Activated T-helper 1 cell treated with anti-CD3 and anti-CD28 coated beads, Interleukin-2, amount 50 U/mL, for 16 hours (primary cell): ENCODE measurements at regions not wholly inside any gene's neighbourhood (a gene's known extent, or its start where the extent isn't known, plus 50 kb on each side); places are given as distances from the start of the nearest gene placed in this dataset.

Source experiments
- DNase-seq, 2 donors: peaks; one replicate each; pipeline ENCODE4 v3.0.0-alpha.2; 2020; ENCODE audit warnings: low read depth in 1 of 2, low spot score in 1 of 2

DNA sequence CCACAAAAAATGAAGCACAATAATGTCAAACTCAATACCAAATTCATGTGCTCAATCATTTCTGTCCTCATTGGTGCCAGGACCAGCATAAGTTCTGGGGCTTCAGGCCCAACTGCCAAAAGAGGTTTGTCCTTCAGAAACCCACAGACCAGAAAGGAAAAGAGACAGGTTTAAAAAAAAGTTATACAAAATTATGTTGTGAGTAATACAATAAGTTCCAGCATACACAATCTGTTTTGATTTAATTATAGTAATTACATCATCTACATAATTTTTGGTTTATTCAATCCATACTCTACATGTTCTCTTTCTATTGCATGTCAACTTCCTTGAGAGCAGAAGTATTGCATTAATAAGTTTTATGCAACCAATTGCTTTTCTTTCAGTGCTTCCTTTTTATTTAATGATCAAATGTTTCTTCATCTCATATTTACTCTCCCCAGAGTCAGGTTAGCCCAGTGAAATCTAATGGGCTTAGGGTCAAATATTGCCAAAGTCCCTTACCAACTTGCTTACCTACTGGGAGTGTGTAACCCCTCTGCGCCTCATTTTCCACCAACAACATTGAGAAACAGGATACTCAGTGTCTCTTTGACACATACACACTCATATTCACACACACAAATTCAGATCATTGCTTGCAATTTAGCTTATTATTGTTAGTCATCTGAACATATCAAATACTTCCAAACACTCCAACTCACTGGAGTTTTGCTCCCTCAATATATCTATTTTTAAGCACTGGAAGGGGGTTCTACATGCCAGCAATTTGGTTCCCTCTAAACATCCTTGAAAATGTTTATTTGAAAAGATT is 424.4 kb upstream of the MARCKS start:
- no peak for DNase-seq

DNA sequence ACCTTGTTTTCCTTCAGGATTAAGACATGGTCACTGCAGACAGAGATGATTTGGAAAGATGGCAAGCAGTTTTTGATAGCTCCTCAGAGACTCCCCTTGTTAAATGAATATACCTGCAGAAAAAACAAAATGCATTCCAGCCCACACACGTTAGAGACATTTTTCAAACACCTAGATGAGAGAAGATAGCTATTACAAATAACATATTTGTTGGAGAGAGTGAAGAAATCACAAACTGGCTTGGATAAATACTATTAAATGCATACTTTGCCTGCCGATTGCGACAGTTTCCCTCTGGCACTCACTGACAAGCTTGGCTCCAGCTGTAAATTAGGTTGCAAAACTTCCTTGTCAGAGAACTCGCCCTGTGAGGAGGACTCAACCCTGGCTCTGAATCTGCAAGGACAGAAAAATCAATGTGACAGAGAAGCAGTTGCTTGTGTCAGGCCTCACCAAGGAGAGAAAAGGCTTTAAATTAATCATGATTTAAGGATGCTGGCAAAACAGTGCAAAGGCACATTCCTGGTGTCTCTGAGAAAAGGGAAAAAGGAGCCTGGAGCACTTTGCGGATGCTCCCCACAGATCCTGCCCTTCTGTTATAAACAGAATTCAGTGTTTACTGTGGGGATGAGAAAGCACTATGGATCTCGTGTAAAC is 423.7 kb upstream of the MARCKS start:
- DNase-seq: no peak

- DNase-seq: no peak
Measured at GRCh38 chr6:113434641-113435040, 422.5 kb upstream of the MARCKS start.

- DNase-seq: no peak
Measured at GRCh38 chr6:113437566-113437965, 419.6 kb upstream of the MARCKS start.

DNA sequence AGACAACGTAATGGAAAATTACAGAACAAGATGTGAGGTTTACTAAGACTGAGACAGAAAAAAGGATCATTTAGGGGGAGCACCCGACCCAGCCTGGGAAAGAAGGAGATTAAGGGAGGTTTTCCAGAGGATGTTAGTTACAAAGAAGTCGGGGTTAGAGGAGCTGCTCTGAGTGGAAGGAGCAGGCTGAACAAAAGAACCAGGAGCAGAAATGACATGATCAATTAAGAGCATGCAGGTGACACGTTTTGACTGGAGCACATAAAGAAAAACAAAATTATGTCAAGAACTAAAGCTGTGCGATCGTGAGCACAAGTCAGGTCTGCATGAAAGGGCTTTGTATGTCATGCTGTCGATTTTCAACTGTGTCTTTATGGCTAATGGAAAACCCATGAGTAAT is 417.3 kb upstream of the MARCKS start:
- DNase-seq: no peak

DNA sequence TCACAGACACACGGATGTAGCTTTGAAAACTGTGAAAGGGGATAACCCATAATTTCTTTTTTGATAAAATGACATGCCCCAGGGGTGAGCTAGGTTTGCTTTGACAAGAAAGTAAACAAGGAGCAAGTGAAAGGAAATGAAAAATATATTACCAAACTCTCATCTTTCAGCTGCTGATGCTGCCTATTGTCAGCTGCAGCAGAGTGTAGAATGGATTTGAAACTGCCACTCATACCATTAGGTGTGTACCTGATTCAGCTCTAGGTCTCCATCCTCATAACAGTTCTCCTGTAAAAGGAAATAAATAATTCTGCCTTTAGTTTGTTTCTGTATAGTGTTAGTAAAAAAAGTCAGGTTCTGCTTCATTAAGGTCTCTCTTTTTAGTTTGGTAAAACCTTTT is 415.1 kb upstream of the MARCKS start:
- no peak for DNase-seq

- no peak for DNase-seq
Measured at GRCh38 chr6:113445201-113445600, 411.9 kb upstream of the MARCKS start.

DNA sequence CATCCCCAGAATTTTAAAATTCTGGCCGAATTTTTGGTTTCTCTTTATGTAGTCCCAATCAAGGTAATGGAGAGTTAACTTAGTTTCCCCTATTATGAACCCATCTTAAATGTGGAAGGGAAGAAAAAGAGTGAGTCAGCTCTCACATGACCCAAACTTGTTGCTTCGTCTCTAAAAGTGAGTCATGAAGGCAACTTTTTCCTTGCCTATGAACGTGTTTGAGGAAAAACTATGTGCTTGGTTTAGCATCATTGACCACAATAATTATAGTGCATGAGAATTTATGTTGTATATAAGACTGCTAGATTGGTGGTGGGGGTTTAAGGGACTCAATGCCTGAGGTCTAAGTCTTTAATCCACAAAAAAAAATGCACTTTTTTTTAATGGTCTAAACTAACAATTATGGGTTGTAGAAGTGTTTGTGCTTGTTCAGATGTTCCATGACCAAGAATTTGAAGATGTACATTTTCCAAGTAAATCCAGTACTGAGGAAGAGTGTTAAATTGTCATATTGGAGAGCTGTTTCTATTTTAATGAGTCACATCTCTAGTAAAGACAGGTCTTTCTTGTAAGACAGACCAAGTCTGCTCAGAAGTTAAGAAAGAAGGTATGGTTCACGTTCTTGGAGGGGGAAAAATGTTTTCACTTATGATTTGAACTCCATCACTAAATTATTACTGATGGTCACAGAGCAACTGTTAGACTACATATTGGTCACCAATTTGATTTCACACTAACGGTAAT is 409.9 kb upstream of the MARCKS start:
- no peak for DNase-seq

DNA sequence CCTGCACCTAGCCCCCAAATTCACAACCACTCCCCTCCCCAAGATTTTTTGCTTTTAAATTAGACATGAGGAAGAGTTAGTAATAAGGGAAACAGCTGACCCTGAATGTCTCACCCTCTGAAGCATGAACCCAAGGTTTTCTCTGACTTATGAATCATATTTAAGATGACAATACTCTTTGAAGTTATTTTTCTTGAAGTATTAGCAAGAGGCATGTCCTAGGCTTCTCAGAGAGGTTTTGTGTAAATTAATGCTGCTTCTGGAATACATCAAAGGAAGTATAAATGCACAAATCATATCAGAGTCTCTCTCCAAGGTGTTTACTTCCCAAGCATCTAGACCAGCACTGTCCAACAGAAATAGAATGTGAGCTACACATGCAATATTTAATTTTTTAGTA is 408.1 kb upstream of the MARCKS start:
- no peak for DNase-seq

- no peak for DNase-seq
Measured at GRCh38 chr6:113450061-113450465, 407.1 kb upstream of the MARCKS start.

DNA sequence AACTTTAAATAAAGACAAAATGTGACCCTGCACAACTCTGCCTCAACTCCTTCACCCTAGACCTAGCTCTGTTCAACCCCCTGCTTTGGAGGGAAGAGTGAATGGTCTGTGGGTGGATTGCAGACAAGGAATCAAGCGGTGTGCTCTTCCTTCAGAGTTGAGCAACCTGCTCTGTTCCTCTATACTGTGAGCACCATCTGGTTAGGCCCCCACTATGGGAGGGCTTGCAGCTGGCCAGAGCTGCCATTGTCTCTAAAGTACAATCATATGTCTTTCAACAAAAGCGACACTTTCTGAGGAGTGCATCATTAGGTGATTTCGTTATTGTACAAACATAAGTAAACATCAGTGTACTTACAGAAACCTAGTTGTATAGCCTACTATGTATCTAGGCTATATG is 406.1 kb upstream of the MARCKS start:
- no peak for DNase-seq

- DNase-seq: no peak
Measured at GRCh38 chr6:113457198-113457597, 399.9 kb upstream of the MARCKS start.

- DNase-seq: no peak
Measured at GRCh38 chr6:113457751-113458150, 399.4 kb upstream of the MARCKS start.

GRCh38 chr6:113458368-113459010 is 398.7 kb upstream of the MARCKS start:
- no peak for DNase-seq

- DNase-seq: no peak
Measured at GRCh38 chr6:113461153-113461932, 395.8 kb upstream of the MARCKS start.

- DNase-seq: no peak
Measured at GRCh38 chr6:113464536-113464935, 392.6 kb upstream of the MARCKS start.

GRCh38 chr6:113464960-113465359 is 392.2 kb upstream of the MARCKS start:
- no peak for DNase-seq

DNA sequence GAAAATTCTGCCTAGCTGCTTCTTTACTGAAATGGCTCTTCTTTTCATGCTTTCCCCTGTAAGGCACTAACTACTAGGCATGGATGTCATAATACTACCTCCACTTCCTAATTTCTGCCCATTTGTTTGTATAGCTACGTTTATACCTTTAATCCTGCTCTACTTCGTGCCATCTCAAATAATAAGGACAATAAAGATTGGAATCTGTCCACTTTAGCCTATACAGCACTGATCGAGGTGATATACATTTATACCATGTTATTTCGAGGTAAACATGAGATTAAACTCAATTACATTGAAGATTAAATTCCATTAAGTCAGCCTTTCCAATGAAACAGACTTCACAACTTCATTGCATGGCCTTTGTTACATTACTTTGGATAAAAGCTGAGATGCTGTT is 390.6 kb upstream of the MARCKS start:
- DNase-seq: no peak

- DNase-seq: no peak
Measured at GRCh38 chr6:113475392-113475791, 381.8 kb upstream of the MARCKS start.

DNA sequence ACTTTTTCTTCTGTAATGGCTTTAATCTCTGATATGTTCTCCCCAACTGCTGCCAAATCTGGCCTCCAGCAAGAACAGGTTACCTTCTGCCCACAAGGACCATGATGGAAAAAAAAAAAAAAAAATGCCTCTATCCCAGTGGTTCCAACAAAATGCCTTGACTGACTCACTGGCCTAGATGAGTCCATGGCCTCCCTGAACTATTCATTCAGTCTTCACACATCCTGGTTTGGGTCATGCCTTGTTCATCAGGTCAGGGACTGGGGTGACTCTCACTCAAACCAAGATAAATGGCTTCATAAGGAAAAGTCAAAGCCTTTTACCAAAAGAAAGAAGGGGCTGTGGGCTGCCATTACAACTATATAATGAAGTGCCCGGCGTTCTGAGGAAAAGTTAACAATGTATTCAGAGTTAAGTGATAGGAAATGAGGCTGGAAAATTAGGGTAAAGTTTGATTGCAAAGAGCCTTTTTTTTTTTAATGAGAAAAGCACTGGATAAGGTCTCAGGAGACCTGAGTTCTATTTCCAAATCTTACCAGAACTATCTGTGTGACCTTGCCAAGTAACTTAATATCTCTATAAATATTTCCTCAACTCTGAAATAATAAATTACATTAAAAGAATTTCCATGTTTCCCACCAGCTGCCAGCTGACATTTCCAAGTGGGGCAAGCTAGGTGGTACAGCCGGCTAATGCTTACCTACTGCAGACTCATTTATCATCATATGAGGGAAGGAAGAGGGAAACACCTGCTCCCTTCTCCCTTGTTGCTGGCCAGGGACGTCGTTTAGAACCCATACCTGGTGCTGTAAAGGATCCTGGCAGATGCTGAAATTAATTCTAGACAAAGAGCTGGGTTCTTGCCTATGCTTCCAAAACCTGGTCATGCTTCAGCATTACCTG is 380.0 kb upstream of the MARCKS start:
- no peak for DNase-seq
